Parathyroid adenoma (tissue), 2 donors: ENCODE measurements at regions not wholly inside any gene's neighbourhood (a gene's known extent, or its start where the extent isn't known, plus 50 kb on each side); places are given as distances from the start of the nearest gene placed in this dataset.
A peak's percentile ranks its signal among the peaks of the same experiment; 100 is the strongest.

Source experiments
- H2AFZ ChIP-seq: fragments of 300-600 bp; sonication (generic); one replicate; pipeline ENCODE4 v1.7.0; 2017; ENCODE audit warnings: antibody characterized with exemption, mild to moderate bottlenecking
- H3K27ac ChIP-seq: fragments of 300-600 bp; sonication (generic); one replicate; pipeline ENCODE4 v1.7.0; 2017
- H3K27me3 ChIP-seq: fragments of 300-600 bp; sonication (generic); one replicate; pipeline ENCODE4 v1.7.0; 2017; ENCODE audit warnings: low read length; ENCODE audit not compliant: control insufficient read depth, insufficient read depth
- H3K36me3 ChIP-seq: fragments of 300-600 bp; sonication (generic); one replicate; pipeline ENCODE4 v1.7.0; 2017; ENCODE audit warnings: low read length; ENCODE audit not compliant: control insufficient read depth, insufficient read depth
- H3K4me1 ChIP-seq: fragments of 300-600 bp; sonication (generic); one replicate; pipeline ENCODE4 v1.7.0; 2017; ENCODE audit warnings: control low read depth
- H3K4me2 ChIP-seq: fragments of 300-600 bp; sonication (generic); one replicate; pipeline ENCODE4 v1.7.0; 2017; ENCODE audit warnings: low read length
- H3K4me3 ChIP-seq: fragments of 300-600 bp; sonication (generic); one replicate; pipeline ENCODE4 v1.7.0; 2017; ENCODE audit warnings: low read depth, low read length
- H3K79me2 ChIP-seq: fragments of 300-600 bp; sonication (generic); one replicate; pipeline ENCODE4 v1.7.0; 2017; ENCODE audit warnings: control low read depth
- H3K9ac ChIP-seq: fragments of 300-600 bp; sonication (generic); one replicate; pipeline ENCODE4 v1.7.0; 2017; ENCODE audit warnings: mild to moderate bottlenecking
- H3K9me3 ChIP-seq: fragments of 300-600 bp; sonication (generic); one replicate; pipeline ENCODE4 v1.7.0; 2017; ENCODE audit warnings: low read length; ENCODE audit not compliant: control insufficient read depth
- TF ChIP-seq, protein P1 (sequence below): fragments of 300-600 bp; sonication (generic); IDR thresholded peaks from one replicate; pipeline ENCODE4 v1.7.0; 2017; ENCODE audit warnings: antibody characterized with exemption, mild to moderate bottlenecking
- donor health status: primary hyperparathyroidism.

GRCh38 chrX:39875834-39876628, 221.7 kb downstream of the BCOR start:
- H3K9ac ChIP-seq, result no peak overlapping the region
- TF ChIP-seq, protein P1, sequence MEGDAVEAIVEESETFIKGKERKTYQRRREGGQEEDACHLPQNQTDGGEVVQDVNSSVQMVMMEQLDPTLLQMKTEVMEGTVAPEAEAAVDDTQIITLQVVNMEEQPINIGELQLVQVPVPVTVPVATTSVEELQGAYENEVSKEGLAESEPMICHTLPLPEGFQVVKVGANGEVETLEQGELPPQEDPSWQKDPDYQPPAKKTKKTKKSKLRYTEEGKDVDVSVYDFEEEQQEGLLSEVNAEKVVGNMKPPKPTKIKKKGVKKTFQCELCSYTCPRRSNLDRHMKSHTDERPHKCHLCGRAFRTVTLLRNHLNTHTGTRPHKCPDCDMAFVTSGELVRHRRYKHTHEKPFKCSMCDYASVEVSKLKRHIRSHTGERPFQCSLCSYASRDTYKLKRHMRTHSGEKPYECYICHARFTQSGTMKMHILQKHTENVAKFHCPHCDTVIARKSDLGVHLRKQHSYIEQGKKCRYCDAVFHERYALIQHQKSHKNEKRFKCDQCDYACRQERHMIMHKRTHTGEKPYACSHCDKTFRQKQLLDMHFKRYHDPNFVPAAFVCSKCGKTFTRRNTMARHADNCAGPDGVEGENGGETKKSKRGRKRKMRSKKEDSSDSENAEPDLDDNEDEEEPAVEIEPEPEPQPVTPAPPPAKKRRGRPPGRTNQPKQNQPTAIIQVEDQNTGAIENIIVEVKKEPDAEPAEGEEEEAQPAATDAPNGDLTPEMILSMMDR, result no peak
- no peak overlapping the region for H2AFZ ChIP-seq
- no peak overlapping the region for H3K27ac ChIP-seq
- H3K27me3 ChIP-seq, result no peaks in the 10 kb centered on the region
- no peaks in the 10 kb centered on the region for H3K79me2 ChIP-seq
- no peak overlapping the region for H3K4me3 ChIP-seq
- no peaks in the 10 kb centered on the region for H3K36me3 ChIP-seq
- no peaks in the 10 kb centered on the region for H3K4me1 ChIP-seq
- no peak overlapping the region for H3K4me2 ChIP-seq
- H3K9me3 ChIP-seq, result no peaks in the 10 kb centered on the region

DNA sequence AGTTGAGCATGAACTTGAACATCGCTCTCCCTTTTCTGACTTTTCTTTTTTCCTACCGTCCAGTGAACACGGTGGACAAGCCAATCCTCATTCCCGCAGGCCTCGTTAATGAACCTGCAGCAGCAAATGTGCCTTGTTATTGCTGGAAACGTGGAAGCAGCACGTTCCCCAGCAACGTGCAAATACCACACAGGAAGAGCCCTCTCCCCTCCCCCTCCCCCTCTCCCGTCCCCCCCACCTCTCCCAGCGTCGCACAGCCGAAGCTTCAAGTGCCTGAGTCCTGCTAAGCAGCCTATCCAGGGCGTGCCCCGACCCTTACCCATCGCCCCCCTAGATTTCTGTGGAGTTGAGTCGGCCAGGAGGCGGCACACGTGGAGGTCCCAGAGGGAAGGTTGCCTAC, 219.9 kb downstream of the BCOR start:
- Histone ChIP-seq H3K9ac (no peak overlapping the region), H2AFZ (no peak overlapping the region), H3K79me2 (no peaks in the 10 kb centered on the region), H3K4me2 (no peak overlapping the region), H3K9me3 (no peaks in the 10 kb centered on the region), H3K4me1 (no peaks in the 10 kb centered on the region), H3K4me3 (no peak overlapping the region), H3K36me3 (no peaks in the 10 kb centered on the region), H3K27me3 (no peaks in the 10 kb centered on the region), H3K27ac (no peak overlapping the region)
- TF ChIP-seq, protein P1, result no peak

DNA sequence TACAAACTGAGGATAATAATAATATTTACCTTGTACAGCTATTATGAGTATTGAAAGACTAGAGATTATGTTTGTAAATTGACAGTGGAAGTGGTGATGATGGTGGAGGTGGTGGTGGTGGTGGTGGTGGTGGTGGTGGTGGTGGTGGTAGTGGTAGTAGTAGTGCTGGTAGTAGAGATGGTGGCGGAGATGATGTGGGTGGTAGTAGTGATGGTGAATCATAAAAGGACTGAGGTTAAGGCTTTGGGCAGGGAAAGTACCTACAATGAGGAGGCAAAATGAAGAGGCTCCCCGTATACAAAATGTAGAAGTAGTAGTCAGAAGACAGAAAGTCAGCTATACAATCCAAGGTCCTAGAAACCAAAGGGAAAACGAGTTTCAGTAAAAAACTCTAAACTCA, 214.1 kb downstream of the BCOR start:
- no peak overlapping the region for H3K4me2 ChIP-seq
- no peaks in the 10 kb centered on the region for H3K4me1 ChIP-seq
- no peak overlapping the region for H3K9ac ChIP-seq
- H3K79me2 ChIP-seq, result no peaks in the 10 kb centered on the region
- H3K4me3 ChIP-seq, result no peak overlapping the region
- no peaks in the 10 kb centered on the region for H3K36me3 ChIP-seq
- no peak overlapping the region for H2AFZ ChIP-seq
- H3K9me3 ChIP-seq, result no peaks in the 10 kb centered on the region
- no peaks in the 10 kb centered on the region for H3K27me3 ChIP-seq
- H3K27ac ChIP-seq, result no peak overlapping the region
- TF ChIP-seq, protein P1, result no peak

DNA sequence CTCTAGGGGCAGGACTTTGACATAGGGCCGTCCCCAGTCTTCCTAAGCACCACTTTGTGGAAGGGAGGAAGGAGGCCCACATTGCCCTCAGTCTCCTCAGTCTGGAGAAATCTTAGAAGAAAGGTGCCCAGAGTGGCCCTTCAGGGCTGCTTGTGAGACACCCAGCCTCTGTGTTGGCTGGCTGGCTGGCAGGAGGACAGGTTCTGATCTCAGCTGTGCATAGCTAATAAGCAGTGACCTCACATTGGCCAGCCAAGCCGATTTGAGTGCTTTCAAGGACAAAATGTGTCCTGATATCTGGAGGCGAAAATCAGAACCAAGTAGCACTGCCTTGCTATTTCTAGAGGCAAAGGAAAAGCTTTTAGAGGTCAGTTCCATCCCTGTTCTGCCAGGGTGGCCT, 211.5 kb downstream of the BCOR start:
- H3K9ac ChIP-seq, result no peak overlapping the region
- no peaks in the 10 kb centered on the region for H3K79me2 ChIP-seq
- H3K4me1 ChIP-seq, result no peaks in the 10 kb centered on the region
- H3K27ac ChIP-seq, result no peak overlapping the region
- no peaks in the 10 kb centered on the region for H3K9me3 ChIP-seq
- no peak overlapping the region for H3K4me2 ChIP-seq
- no peak overlapping the region for H3K4me3 ChIP-seq
- TF ChIP-seq, protein P1, result no peak
- H3K36me3 ChIP-seq, result no peaks in the 10 kb centered on the region
- H3K27me3 ChIP-seq, result no peaks in the 10 kb centered on the region
- peak overlapping the region; percentile 50 for H2AFZ ChIP-seq

- Histone ChIP-seq H3K4me3 (no peak overlapping the region), H2AFZ (no peak overlapping the region)
- TF ChIP-seq, protein P1, result no peak
Observed at GRCh38 chrX:39888730-39889129, 209.0 kb downstream of the BCOR start.

More at GRCh38 chrX:39888730-39889129, 209.0 kb downstream of the BCOR start:
- Histone ChIP-seq H3K79me2 (no peaks in the 10 kb centered on the region), H3K4me2 (no peak overlapping the region), H3K9ac (no peak overlapping the region), H3K9me3 (no peaks in the 10 kb centered on the region), H3K27ac (no peak overlapping the region), H3K27me3 (no peaks in the 10 kb centered on the region), H3K4me1 (no peaks in the 10 kb centered on the region), H3K36me3 (no peaks in the 10 kb centered on the region)
